Femur (tissue), 1 donor: ENCODE measurements at regions not wholly inside any gene's neighbourhood (a gene's known extent, or its start where the extent isn't known, plus 50 kb on each side); places are given as distances from the start of the nearest gene placed in this dataset.

Experiments
- DNase-seq: peaks from one replicate; pipeline ENCODE4 v3.0.0-alpha.2; 2017

GRCh38 chr13:107553838-107554237, 661.5 kb downstream of the LIG4 start:
- DNase-seq, result no peak

GRCh38 chr13:107551521-107551920, 663.8 kb downstream of the LIG4 start:
- no peak for DNase-seq

- DNase-seq, result no peak
Measured at GRCh38 chr13:107548338-107548737, 667.0 kb downstream of the LIG4 start.

GRCh38 chr13:107545946-107546502, 669.3 kb downstream of the LIG4 start:
- no peak for DNase-seq

- no peak for DNase-seq
Measured at GRCh38 chr13:107534548-107534947, 680.8 kb downstream of the LIG4 start.

- DNase-seq, result no peak
Measured at GRCh38 chr13:107531816-107532215, 683.5 kb downstream of the LIG4 start.

- DNase-seq, result no peak
Measured at GRCh38 chr13:107531180-107531579, 684.2 kb downstream of the LIG4 start.

- no peak for DNase-seq
Measured at GRCh38 chr13:107529035-107529434, 686.3 kb downstream of the LIG4 start.

- DNase-seq, result no peak
Measured at GRCh38 chr13:107518780-107519179, 696.6 kb downstream of the LIG4 start.

- no peak for DNase-seq
Measured at GRCh38 chr13:107518292-107518691, 697.0 kb downstream of the LIG4 start.

- DNase-seq, result no peak
Measured at GRCh38 chr13:107516517-107516916, 698.8 kb downstream of the LIG4 start.

- no peak for DNase-seq
Measured at GRCh38 chr13:107512551-107512950, 702.8 kb downstream of the LIG4 start.

GRCh38 chr13:107497661-107498060, 717.7 kb downstream of the LIG4 start:
- DNase-seq, result no peak

- no peak for DNase-seq
Measured at GRCh38 chr13:107493266-107493665, 722.1 kb downstream of the LIG4 start.

GRCh38 chr13:107482688-107483087, 732.6 kb downstream of the LIG4 start:
- DNase-seq, result no peak

GRCh38 chr13:107480130-107480529, 735.2 kb downstream of the LIG4 start:
- no peak for DNase-seq

GRCh38 chr13:107477772-107478379, 737.5 kb downstream of the LIG4 start:
- no peak for DNase-seq

GRCh38 chr13:107475753-107476453, 739.4 kb downstream of the LIG4 start:
- no peak for DNase-seq

GRCh38 chr13:107473253-107473652, 742.1 kb downstream of the LIG4 start:
- DNase-seq, result no peak

- no peak for DNase-seq
Measured at GRCh38 chr13:107466326-107467099, 748.8 kb downstream of the LIG4 start.

- no peak for DNase-seq
Measured at GRCh38 chr13:107462501-107462900, 752.8 kb downstream of the LIG4 start.

GRCh38 chr13:107461751-107462150, 753.6 kb downstream of the LIG4 start:
- no peak for DNase-seq

- DNase-seq, result no peak
Measured at GRCh38 chr13:107459430-107459829, 755.9 kb downstream of the LIG4 start.

GRCh38 chr13:107458269-107458668, 757.1 kb downstream of the LIG4 start:
- no peak for DNase-seq
